ENCODE measurements at regions not wholly inside any gene's neighbourhood (a gene's known extent, or its start where the extent isn't known, plus 50 kb on each side); places are given as distances from the start of the nearest gene placed in this dataset.

- no peak for DNase-seq
Observed at GRCh38 chr21:24988941-24989340, 618.3 kb downstream of the MRPL39 start.

- DNase-seq: no peak
Observed at GRCh38 chr21:24976238-24976637, 631.0 kb downstream of the MRPL39 start.

GRCh38 chr21:24969068-24969467 is 638.2 kb downstream of the MRPL39 start:
- no peak for DNase-seq

GRCh38 chr21:24955275-24955961 is 651.9 kb downstream of the MRPL39 start:
- DNase-seq: no peak

- DNase-seq: no peak
Observed at GRCh38 chr21:24948186-24948585, 659.1 kb downstream of the MRPL39 start.

- no peak for DNase-seq
Observed at GRCh38 chr21:24945910-24946309, 661.4 kb downstream of the MRPL39 start.

GRCh38 chr21:24941316-24942185 is 665.7 kb downstream of the MRPL39 start:
- DNase-seq: no peak

GRCh38 chr21:24939291-24939690 is 668.0 kb downstream of the MRPL39 start:
- DNase-seq: no peak

- peak; percentile 3 for DNase-seq
Observed at GRCh38 chr21:24938573-24938972, 668.7 kb downstream of the MRPL39 start.

GRCh38 chr21:24935991-24936390 is 671.3 kb downstream of the MRPL39 start:
- no peak for DNase-seq

- no peak for DNase-seq
Observed at GRCh38 chr21:24910591-24910990, 696.7 kb downstream of the MRPL39 start.

- DNase-seq: no peak
Observed at GRCh38 chr21:24903994-24904635, 703.2 kb downstream of the MRPL39 start.

- DNase-seq: no peak
Observed at GRCh38 chr21:24899138-24899537, 708.1 kb downstream of the MRPL39 start.

GRCh38 chr21:24897883-24898282 is 709.4 kb downstream of the MRPL39 start:
- no peak for DNase-seq

- DNase-seq: no peak
Observed at GRCh38 chr21:24896735-24897124, 710.6 kb downstream of the MRPL39 start.

- peak; percentile 17 for DNase-seq
Observed at GRCh38 chr21:24895885-24896734, 711.2 kb downstream of the MRPL39 start.

GRCh38 chr21:24894324-24894723 is 713.0 kb downstream of the MRPL39 start:
- no peak for DNase-seq

GRCh38 chr21:24890021-24890420 is 717.3 kb downstream of the MRPL39 start:
- no peak for DNase-seq

- DNase-seq: no peak
Observed at GRCh38 chr21:24881506-24881905, 725.8 kb downstream of the MRPL39 start.

GRCh38 chr21:24870633-24871032 is 736.6 kb downstream of the MRPL39 start:
- DNase-seq: no peak

GRCh38 chr21:24869862-24870261 is 737.4 kb downstream of the MRPL39 start:
- DNase-seq: no peak

- no peak for DNase-seq
Observed at GRCh38 chr21:24868117-24868516, 739.2 kb downstream of the MRPL39 start.

- no peak for DNase-seq
Observed at GRCh38 chr21:24861471-24861870, 745.8 kb downstream of the MRPL39 start.

All from hematopoietic multipotent progenitor cell treated with erythropoietin and hydrocortisone succinate and interleukin-3 and kit ligand, for 4 days (in vitro differentiated cells).